NCI-H2107 (cell line): ENCODE measurements at regions not wholly inside any gene's neighbourhood (a gene's known extent, or its start where the extent isn't known, plus 50 kb on each side); places are given as distances from the start of the nearest gene placed in this dataset.

Experiments used
- DNase-seq: peaks from one replicate; lab custom pipeline; 2025; lab: John Stamatoyannopoulos, UW

DNA sequence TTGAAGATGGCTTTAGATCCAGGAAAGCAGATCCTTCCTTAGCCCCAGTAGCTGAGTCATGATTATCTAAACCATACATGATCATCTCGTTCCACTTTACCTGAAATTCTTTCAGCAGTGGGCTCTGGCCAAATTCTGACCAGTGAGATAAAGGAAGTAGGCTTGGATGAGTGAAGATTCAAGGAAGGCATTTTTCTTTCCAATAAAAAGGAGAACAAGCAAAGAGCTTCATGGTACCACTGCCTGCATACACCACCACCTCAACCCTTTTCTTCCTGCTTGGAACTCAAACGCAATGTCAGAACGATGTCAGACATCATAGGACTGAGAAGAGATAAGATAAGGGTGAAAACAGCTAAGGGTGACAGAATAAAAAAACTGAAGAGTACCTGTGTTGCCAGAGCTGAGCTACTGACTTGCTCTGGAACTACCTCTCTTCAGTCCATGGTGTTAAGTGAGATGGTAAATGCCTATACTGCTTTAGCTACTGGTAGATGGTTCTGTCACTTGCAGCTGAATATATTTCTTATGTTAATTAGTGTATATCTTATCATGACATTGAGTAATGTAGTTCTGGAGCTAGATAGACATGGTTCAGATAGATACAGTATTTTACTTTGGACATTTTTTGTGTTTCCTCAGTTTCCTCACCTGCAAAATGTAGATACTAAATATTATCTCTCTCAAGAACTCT lies 58.7 kb upstream of the ACVR1 start:
- DNase-seq, result no peak

DNA sequence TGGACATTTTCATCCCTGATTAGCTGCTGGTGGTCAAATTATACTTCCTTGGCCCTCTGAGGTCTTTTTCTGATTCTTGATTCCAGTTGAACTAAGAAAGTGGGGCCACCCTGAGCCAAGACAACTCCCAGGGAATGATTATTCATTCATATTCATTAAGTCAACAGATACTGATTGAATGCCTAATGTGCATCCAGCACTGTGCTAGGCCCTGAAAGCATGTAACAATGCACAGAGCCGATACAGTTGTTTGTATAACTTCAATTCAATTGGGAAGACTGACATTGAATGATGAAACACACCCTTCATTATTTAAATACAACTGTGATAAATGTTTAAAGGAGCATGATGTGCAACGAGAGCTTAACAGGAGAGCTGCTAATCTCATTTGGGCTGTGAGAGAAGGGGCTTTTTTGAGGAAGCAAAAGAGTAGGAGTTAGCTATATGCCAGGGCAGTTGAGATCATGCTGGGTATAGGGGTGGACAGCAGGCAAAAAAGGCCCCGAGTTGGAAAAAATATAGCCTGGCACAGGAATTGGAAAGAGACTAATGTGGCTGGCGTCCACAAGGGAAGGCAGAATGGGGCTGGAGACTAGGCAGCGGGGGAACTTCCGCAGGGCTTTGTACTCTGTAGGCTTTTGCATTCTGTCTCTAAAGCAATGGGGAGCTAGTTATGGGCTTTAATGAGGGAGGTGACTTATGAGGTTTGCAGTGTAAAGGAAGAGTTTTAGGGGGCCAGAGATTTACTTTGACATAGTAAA lies 57.2 kb upstream of the ACVR1 start:
- no peak for DNase-seq

DNA sequence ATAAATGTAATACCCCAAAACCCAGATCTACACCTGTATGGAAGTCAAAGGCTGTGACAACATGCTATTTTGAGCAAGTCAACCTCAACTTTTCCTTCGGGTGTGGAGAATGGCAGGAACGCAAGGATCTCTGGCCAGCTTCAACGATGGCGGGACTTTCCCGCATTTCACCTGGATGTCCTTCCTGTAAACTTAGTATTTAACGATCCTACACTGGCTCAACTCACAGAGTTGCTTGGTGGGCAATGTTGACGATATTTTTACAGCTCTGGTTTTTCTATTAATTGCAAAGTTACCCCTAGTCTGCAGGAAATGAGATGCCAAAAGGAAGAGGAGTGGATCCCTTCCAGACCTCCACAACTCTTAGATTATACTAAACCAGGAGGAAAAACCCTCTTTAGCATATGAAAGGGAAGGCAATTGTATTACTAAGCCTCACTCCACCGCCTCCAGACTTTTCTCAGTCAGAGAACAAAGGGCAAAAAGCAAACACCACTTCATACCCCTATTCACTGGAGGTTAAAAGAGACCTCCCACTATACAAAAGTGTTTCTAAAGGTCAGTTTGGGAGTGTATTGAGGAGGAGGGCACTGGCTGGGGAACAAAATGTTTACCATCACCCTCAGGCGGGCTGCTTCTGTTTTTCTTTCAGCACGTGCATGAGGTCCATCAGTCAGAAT lies 56.5 kb upstream of the ACVR1 start:
- DNase-seq, result peak; percentile 4

DNA sequence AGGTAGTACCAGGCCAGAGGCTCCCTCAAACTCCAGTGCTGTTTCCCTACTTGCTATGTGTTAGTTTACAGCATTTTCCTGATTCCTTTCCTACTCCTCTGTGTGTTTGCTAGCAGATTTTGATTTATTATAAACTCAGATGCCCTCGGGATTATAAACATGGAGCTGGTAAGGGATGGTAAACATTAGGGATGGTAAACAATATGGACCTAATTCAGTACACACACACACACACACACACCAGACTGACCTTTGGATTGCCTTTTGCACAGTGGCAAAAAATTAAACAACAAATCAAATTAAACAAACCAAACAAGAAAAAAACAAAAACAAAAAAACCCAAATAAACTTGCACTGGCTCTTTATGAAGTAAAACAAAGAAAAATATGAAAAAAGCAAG lies 55.4 kb upstream of the ACVR1 start:
- no peak for DNase-seq

DNA sequence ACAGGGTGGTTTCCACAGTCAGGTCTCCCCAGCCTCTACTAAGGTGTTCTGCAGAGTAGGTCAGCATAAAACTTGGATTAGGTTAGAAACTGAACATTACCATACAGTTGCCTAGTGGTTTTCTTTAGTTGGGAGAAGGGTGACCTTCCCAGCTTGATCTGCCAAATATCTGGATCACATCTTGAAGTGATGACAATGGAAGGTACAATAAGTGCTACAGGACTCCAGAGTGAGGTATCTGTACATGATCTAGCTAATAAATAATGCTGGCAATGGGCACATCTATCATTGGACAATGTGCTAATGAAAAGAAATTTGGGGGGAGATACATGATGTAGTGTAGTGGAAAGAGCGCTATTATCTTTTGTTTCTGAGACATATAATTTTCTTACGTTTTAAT lies 54.6 kb upstream of the ACVR1 start:
- no peak for DNase-seq

DNA sequence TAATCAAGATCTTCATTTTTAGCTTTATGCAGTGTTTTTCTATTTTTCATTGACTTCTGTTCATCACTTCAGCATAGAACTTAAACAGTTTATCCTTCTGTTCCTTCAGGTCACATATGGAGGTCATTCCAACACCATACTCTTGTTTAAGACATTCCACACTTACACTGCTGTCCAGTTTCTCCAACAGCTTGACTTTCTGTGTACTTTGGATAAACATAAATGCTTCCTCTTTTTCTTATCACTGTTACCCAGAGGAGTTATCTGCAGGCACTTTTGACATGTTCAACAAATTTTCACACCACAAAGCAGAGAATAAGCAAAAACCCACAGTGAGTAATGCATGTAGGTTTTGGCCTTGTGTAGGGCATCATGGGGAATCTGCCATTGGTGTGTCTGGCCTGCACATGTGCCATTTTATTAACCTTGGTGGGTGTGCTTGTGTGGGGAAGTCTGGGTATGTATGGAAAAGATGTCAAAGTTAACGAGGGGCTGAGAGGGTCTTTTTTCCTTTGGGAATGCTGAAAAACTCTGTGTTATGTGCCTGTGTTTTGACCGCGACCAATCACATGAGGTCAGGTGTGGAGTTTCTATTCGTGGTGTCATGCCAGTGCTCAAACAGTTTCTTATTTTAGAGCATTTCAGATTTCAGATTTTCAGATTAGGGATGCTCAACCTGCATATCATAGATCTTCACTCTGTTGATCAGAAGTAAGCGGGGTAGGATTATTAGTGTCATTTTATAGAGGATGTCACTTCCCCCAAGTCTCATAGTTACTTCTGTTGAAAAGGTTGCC lies 53.9 kb upstream of the ACVR1 start:
- no peak for DNase-seq

DNA sequence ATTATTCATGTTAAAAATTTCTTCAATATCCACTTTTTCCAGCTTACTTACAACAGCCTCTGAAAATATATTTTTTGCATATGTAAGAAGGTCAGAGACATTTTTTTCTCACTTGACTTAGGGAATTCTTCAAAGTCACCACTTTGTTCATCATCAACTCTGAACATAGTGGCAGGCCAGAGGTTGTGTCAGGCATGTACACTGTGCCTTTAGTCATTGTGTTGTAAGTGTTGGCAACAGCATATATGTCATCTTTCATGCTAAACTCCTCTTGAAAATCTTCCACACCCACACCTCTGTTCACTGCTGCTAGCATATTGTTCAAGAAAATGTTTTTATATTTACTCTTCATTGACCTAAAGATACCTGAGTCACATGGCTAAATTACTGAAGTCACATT lies 52.2 kb upstream of the ACVR1 start:
- DNase-seq, result no peak

DNA sequence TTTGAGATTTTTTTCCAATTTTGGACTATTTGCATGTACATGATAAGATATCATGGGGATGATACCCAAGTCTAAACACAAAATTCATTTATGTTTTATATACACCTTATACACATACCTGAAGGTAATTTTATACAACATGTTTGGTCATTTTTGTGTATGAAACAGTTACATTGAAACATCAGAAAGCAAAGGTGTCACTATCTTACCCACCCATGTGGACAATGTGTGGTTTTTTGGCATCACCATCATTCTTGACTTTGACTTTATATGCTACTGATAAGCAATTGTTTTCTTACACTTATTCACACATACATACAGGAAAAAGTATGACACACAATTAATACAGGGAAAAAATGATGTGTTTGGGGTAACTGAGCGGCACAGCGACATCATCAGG lies 51.0 kb upstream of the ACVR1 start:
- DNase-seq, result no peak
